HUDEP-2 (cell line): ENCODE measurements at regions not wholly inside any gene's neighbourhood (a gene's known extent, or its start where the extent isn't known, plus 50 kb on each side); places are given as distances from the start of the nearest gene placed in this dataset.
"Not testable (repeated sequence)": the region's sequence is repeated elsewhere in the genome, so short reads cannot be mapped to it uniquely, and the experiment has no call there.

Experiments used
- DNase-seq, 76 experiments: peaks; one replicate each; lab custom pipeline; 2025; ENCODE audit not compliant: unreplicated experiment in 76 of 76; lab: John Stamatoyannopoulos, UW

GRCh38 chr5:158451993-158452672 lies 593.2 kb upstream of the CLINT1 start:
- DNase-seq: no peak

GRCh38 chr5:158451203-158451992 lies 592.5 kb upstream of the CLINT1 start:
- DNase-seq: no peak

GRCh38 chr5:158450751-158451171 lies 591.8 kb upstream of the CLINT1 start:
- DNase-seq: no peak

GRCh38 chr5:158446761-158447160 lies 587.8 kb upstream of the CLINT1 start:
- DNase-seq: not testable (repeated sequence)

- not testable (repeated sequence) for DNase-seq
These were observed 580.3 kb upstream of the CLINT1 start for GRCh38 chr5:158439204-158439603.

- no peak for DNase-seq
These were observed 577.5 kb upstream of the CLINT1 start for GRCh38 chr5:158436271-158437065.

- no peak for DNase-seq
These were observed 576.2 kb upstream of the CLINT1 start for GRCh38 chr5:158435161-158435616.

GRCh38 chr5:158434749-158435148 lies 575.8 kb upstream of the CLINT1 start:
- no peak for DNase-seq

- no peak for DNase-seq
These were observed 574.7 kb upstream of the CLINT1 start for GRCh38 chr5:158433634-158434033.

GRCh38 chr5:158431369-158432029 lies 572.6 kb upstream of the CLINT1 start:
- no peak for DNase-seq

- DNase-seq: no peak
These were observed 571.8 kb upstream of the CLINT1 start for GRCh38 chr5:158430798-158431167.

- DNase-seq: no peak
These were observed 571.3 kb upstream of the CLINT1 start for GRCh38 chr5:158430166-158430797.

GRCh38 chr5:158429564-158429963 lies 570.6 kb upstream of the CLINT1 start:
- no peak for DNase-seq

GRCh38 chr5:158423623-158424200 lies 564.8 kb upstream of the CLINT1 start:
- DNase-seq: no peak

- DNase-seq: no peak
These were observed 563.9 kb upstream of the CLINT1 start for GRCh38 chr5:158422653-158423515.

- DNase-seq: no peak
These were observed 562.4 kb upstream of the CLINT1 start for GRCh38 chr5:158421319-158421718.

GRCh38 chr5:158419186-158419585 lies 560.2 kb upstream of the CLINT1 start:
- no peak for DNase-seq

GRCh38 chr5:158414780-158415179 lies 555.8 kb upstream of the CLINT1 start:
- no peak for DNase-seq

- DNase-seq: no peak
These were observed 555.4 kb upstream of the CLINT1 start for GRCh38 chr5:158414333-158414762.
